IMR-90 (cell line): ENCODE measurements at regions not wholly inside any gene's neighbourhood (a gene's known extent, or its start where the extent isn't known, plus 50 kb on each side); places are given as distances from the start of the nearest gene placed in this dataset.

Source experiments
- ATAC-seq: fragments of 200-7000 bp; cut with Tn5 transposase; 2 replicates; pipeline ENCODE4 v1.9.1; 2020; ENCODE audit warnings: low read depth, mild to moderate bottlenecking, moderate library complexity
- BruUV-seq: library from RNA; stranded (reverse); fragments of 400-500 nt; replicated peaks from 2 replicates; lab custom pipeline; 2021; lab: Mats Ljungman, UMichigan
- CTCF ChIA-PET: fragments of 300-600 bp; formaldehyde crosslinking; extraction: SDS; loops from one replicate; lab custom pipeline; 2021; ENCODE audit warnings: antibody characterized with exemption; lab: Yijun Ruan, JAX
- POLR2A ChIA-PET: fragments of 300-600 bp; sonication (Branson Sonifier 250); formaldehyde crosslinking; loops from one replicate; lab custom pipeline; 2022; ENCODE audit warnings: antibody characterized with exemption; ENCODE audit not compliant: unreplicated experiment; lab: Charles Lee
- DNase-seq: peaks from one replicate; pipeline ENCODE4 v3.0.0; 2013
- H2AFZ ChIP-seq: replicated peaks from 2 replicates; pipeline ENCODE3; 2013; ENCODE audit warnings: low read length, mild to moderate bottlenecking; ENCODE audit not compliant: poor library complexity
- H2AK5ac ChIP-seq: 2 replicates; pipeline ENCODE4 v1.6.1; 2013; ENCODE audit warnings: low read depth, low read length, inconsistent platforms
- H2AK9ac ChIP-seq: replicated peaks from 2 replicates; pipeline ENCODE3; 2013; ENCODE audit warnings: mild to moderate bottlenecking, low read depth, low read length, moderate library complexity; ENCODE audit not compliant: poor library complexity
- H2BK120ac ChIP-seq: 2 replicates; pipeline ENCODE4 v1.6.1; 2013; ENCODE audit warnings: low read depth, low read length, inconsistent platforms
- H2BK15ac ChIP-seq: 3 replicates; pipeline ENCODE4 v1.6.1; 2013; ENCODE audit warnings: low read depth, low read length, inconsistent platforms
- H2BK20ac ChIP-seq: 2 replicates; pipeline ENCODE4 v1.6.1; 2013; ENCODE audit warnings: low read depth, mild to moderate bottlenecking, inconsistent platforms, low read length, moderate library complexity
- H2BK5ac ChIP-seq: 2 replicates; pipeline ENCODE4 v1.6.1; 2013; ENCODE audit warnings: mild to moderate bottlenecking, low read depth, low read length, inconsistent platforms; ENCODE audit not compliant: poor library complexity, severe bottlenecking
- H3K14ac ChIP-seq: replicated peaks from 2 replicates; pipeline ENCODE4 v1.6.1; 2013; ENCODE audit warnings: low read depth, low read length, inconsistent platforms
- H3K18ac ChIP-seq: 2 replicates; pipeline ENCODE4 v1.6.1; 2013; ENCODE audit warnings: low read depth, low read length, control low read depth
- H3K23ac ChIP-seq: 2 replicates; pipeline ENCODE4 v1.6.1; 2013; ENCODE audit warnings: low read depth, low read length, inconsistent platforms
- H3K27ac ChIP-seq: 2 replicates; pipeline ENCODE4 v1.5.1; 2013; ENCODE audit warnings: mild to moderate bottlenecking, control low read depth, low read length; ENCODE audit not compliant: insufficient read depth
- H3K27me3 ChIP-seq: 2 replicates; pipeline ENCODE4 v1.6.1; 2013; ENCODE audit warnings: low read length; ENCODE audit not compliant: control insufficient read depth, insufficient read depth
- H3K36me3 ChIP-seq: 2 replicates; pipeline ENCODE4 v1.6.1; 2013; ENCODE audit warnings: low read length, mixed read lengths; ENCODE audit not compliant: control insufficient read depth, insufficient read depth
- H3K4ac ChIP-seq: 2 replicates; pipeline ENCODE4 v1.6.1; 2013; ENCODE audit warnings: low read depth, low read length, inconsistent platforms
- H3K4me1 ChIP-seq: 2 replicates; pipeline ENCODE4 v1.6.1; 2013; ENCODE audit warnings: low read length, mixed read lengths; ENCODE audit not compliant: control insufficient read depth, insufficient read depth
- H3K4me2 ChIP-seq: 2 replicates; pipeline ENCODE4 v1.6.1; 2013; ENCODE audit warnings: low read depth, mild to moderate bottlenecking, control low read depth, low read length, moderate library complexity
- H3K4me3 ChIP-seq: 2 replicates; pipeline ENCODE4 v1.5.1; 2013; ENCODE audit warnings: low read depth, mild to moderate bottlenecking, control low read depth, low read length, moderate library complexity; ENCODE audit not compliant: insufficient read depth
- H3K56ac ChIP-seq: 2 replicates; pipeline ENCODE4 v1.6.1; 2013; ENCODE audit warnings: low read length, inconsistent platforms; ENCODE audit not compliant: insufficient read depth; ENCODE audit errors: extremely low read depth
- H3K79me1 ChIP-seq, 2 experiments: 2 replicates each; pipeline ENCODE4 v1.6.1; 2013; ENCODE audit warnings: low read length in 2 of 2, inconsistent platforms in 1 of 2, low read depth in 1 of 2
- H3K9ac ChIP-seq: 2 replicates; pipeline ENCODE4 v1.6.1; 2013; ENCODE audit warnings: low read depth, low read length, control low read depth
- H3K9me1 ChIP-seq: 2 replicates; pipeline ENCODE4 v1.6.1; 2013; ENCODE audit warnings: low read length, inconsistent platforms; ENCODE audit not compliant: insufficient read depth
- H3K9me3 ChIP-seq: 2 replicates; pipeline ENCODE4 v1.6.1; 2013; ENCODE audit warnings: low read length; ENCODE audit not compliant: control insufficient read depth, insufficient read depth
- H4K20me1 ChIP-seq: 2 replicates; pipeline ENCODE4 v1.6.1; 2013; ENCODE audit warnings: low read length, inconsistent platforms; ENCODE audit not compliant: insufficient read depth
- H4K5ac ChIP-seq: 2 replicates; pipeline ENCODE4 v1.6.1; 2013; ENCODE audit warnings: mild to moderate bottlenecking, low read depth, low read length, control low read depth
- H4K8ac ChIP-seq, 2 experiments: 2 replicates each; pipeline ENCODE4 v1.6.1; 2013; ENCODE audit warnings: low read depth in 2 of 2, low read length in 2 of 2, control low read depth in 1 of 2, inconsistent platforms in 1 of 2
- H4K91ac ChIP-seq: 2 replicates; pipeline ENCODE4 v1.6.1; 2013; ENCODE audit warnings: low read depth, low read length, inconsistent platforms; ENCODE audit not compliant: insufficient read depth
- BHLHE40 ChIP-seq: fragments of 150-350 bp; IDR thresholded peaks from 2 replicates; pipeline ENCODE4 v1.6.1; 2016; ENCODE audit warnings: mild to moderate bottlenecking, low read depth, low read length
- CHD1 ChIP-seq: IDR thresholded peaks from 2 replicates; pipeline ENCODE4 v1.6.1; 2012; ENCODE audit warnings: low read depth, low read length, improper control_type of control experiment
- CTCF ChIP-seq: conservative IDR thresholded peaks from 2 replicates; pipeline ENCODE4 v1.5.1; 2012; ENCODE audit warnings: mild to moderate bottlenecking, low read depth, low read length, improper control_type of control experiment
- FOS ChIP-seq: fragments of 150-350 bp; IDR thresholded peaks from 2 replicates; pipeline ENCODE4 v1.6.1; 2016; ENCODE audit warnings: low read depth, low read length
- MXI1 ChIP-seq: IDR thresholded peaks from 2 replicates; pipeline ENCODE4 v1.6.1; 2012; ENCODE audit warnings: low read depth, mild to moderate bottlenecking, low read length, moderate library complexity, borderline replicate concordance
- NFE2L2 ChIP-seq: fragments of 150-350 bp; IDR thresholded peaks from 2 replicates; pipeline ENCODE4 v1.6.1; 2016; ENCODE audit warnings: low read depth, mild to moderate bottlenecking, low read length
- RAD21 ChIP-seq: IDR thresholded peaks from 2 replicates; pipeline ENCODE4 v1.6.1; 2012; ENCODE audit warnings: low read length, improper control_type of control experiment
- RCOR1 ChIP-seq: IDR thresholded peaks from 2 replicates; pipeline ENCODE4 v1.6.1; 2012; ENCODE audit warnings: mild to moderate bottlenecking, low read length, improper control_type of control experiment; ENCODE audit not compliant: insufficient replicate concordance
- SMC3 ChIP-seq: fragments of 150-350 bp; IDR thresholded peaks from 2 replicates; pipeline ENCODE4 v1.6.1; 2016; ENCODE audit warnings: low read depth, mild to moderate bottlenecking, antibody characterized with exemption, low read length, moderate library complexity
- WGBS, 2 experiments: methylation state at CpG; one replicate each; pipeline versions ENCODE4 v1.1.5 to v1.1.7; 2013; ENCODE audit warnings: missing lambda C conversion rate in 2 of 2; ENCODE audit not compliant: insufficient read length in 1 of 2; ENCODE audit errors: extremely low coverage in 2 of 2; 5-methylcytosine and 5-hydroxymethylcytosine counted together
- dilution Hi-C: fragments of 300-500 bp; cut with HindIII; formaldehyde crosslinking; loops from one replicate; pipeline ENCODE4 v1.14.3; 2018; ENCODE audit warnings: low sequenced_read_pairs; ENCODE audit not compliant: unreplicated experiment
- in situ Hi-C: fragments of 300-500 bp; cut with MboI; formaldehyde crosslinking; loops from 3 replicates; pipeline ENCODE4 v1.14.3; 2019; ENCODE audit warnings: low sequenced_read_pairs, inconsistent platforms, mixed read lengths
- intact Hi-C: fragments of 100-400 bp; cut with micrococcal nuclease; formaldehyde crosslinking; loops from 2 replicates; pipeline ENCODE4 v1.10.0; 2022

- no peak overlapping the region for H4K91ac ChIP-seq
- no peak overlapping the region for H2AK9ac ChIP-seq
- H3K4me1 ChIP-seq, result no peaks in the 10 kb centered on the region
- no peaks in the 10 kb centered on the region for H3K36me3 ChIP-seq
- POLR2A ChIA-PET, result no interaction called here
- H3K9me3 ChIP-seq, result no peaks in the 10 kb centered on the region
- no CpG with 5 or more reads among the region's 1 CpG for WGBS, 2 experiments
- no peak overlapping the region for H2BK15ac ChIP-seq
- no peak overlapping the region for H2AK5ac ChIP-seq
- H2BK5ac ChIP-seq, result no peak overlapping the region
- no peak overlapping the region for H3K27ac ChIP-seq
- H3K9ac ChIP-seq, result no peak overlapping the region
- H4K20me1 ChIP-seq, result no peaks in the 10 kb centered on the region
- in situ Hi-C loops, result no loop called here
- H3K56ac ChIP-seq, result no peak overlapping the region
- H3K27me3 ChIP-seq, result no peaks in the 10 kb centered on the region
- H3K4me3 ChIP-seq, result no peak overlapping the region
- dilution Hi-C loops, result no loop called here
- TF ChIP-seq SMC3, result no peak
- TF ChIP-seq BHLHE40, result no peak
- TF ChIP-seq MXI1, result no peak
- TF ChIP-seq FOS, result no peak
- no peak for TF ChIP-seq CTCF
- TF ChIP-seq NFE2L2, result no peak
- TF ChIP-seq RCOR1, result no peak
- TF ChIP-seq CHD1, result no peak
- no peak for TF ChIP-seq RAD21
- CTCF ChIA-PET, result no interaction called here
- no peak overlapping the region for H3K23ac ChIP-seq
- BruUV-seq, result no TSS peak
- no peak overlapping the region for H2BK20ac ChIP-seq
- no peaks in the 10 kb centered on the region for H3K79me1 ChIP-seq
- H3K18ac ChIP-seq, result no peak overlapping the region
- H4K5ac ChIP-seq, result no peak overlapping the region
- H3K9me1 ChIP-seq, result no peaks in the 10 kb centered on the region
- H3K4me2 ChIP-seq, result no peak overlapping the region
- no peak overlapping the region for H2AFZ ChIP-seq
- ATAC-seq (no peak), DNase-seq (no peak)
- no peak overlapping the region for H4K8ac ChIP-seq
- H3K4ac ChIP-seq, result no peak overlapping the region
- H2BK120ac ChIP-seq, result no peak overlapping the region
- intact Hi-C loops, result no loop called here
- no peak overlapping the region for H3K14ac ChIP-seq
These were observed 399.6 kb upstream of the NDST3 start for GRCh38 chr4:117634716-117635115.
